ENCODE measurements at regions not wholly inside any gene's neighbourhood (a gene's known extent, or its start where the extent isn't known, plus 50 kb on each side); places are given as distances from the start of the nearest gene placed in this dataset.

DNA sequence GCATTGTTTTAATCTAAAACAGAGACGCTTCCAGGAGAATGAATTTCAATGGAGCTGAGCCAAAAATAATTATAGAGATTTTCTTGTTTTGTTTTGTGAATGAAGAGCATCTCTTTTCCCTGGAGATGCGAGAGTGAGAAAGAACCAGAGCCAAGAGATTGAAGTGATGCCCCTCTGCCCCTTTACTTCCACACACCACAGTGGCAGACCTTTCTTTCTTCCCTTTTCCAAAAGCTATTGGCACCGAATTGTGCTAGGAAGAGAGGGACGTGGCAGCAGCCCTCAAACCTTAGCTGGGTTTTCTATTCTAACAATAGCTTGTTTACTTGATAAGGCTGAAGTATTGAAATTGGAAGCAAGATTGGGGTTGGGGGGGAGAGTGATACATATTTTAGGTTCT lies 133.0 kb upstream of the TMEM161B start:
- Histone ChIP-seq H3K36me3 (ENCODE audit: low read depth) (no peaks in the 10 kb centered on the region), H3K9me3 (no peaks in the 10 kb centered on the region), H3K4me1 (ENCODE audit: low read depth) (no peaks in the 10 kb centered on the region), H3K4me3 (no peak overlapping the region)
- no peak for DNase-seq
- TF ChIP-seq, protein P1, sequence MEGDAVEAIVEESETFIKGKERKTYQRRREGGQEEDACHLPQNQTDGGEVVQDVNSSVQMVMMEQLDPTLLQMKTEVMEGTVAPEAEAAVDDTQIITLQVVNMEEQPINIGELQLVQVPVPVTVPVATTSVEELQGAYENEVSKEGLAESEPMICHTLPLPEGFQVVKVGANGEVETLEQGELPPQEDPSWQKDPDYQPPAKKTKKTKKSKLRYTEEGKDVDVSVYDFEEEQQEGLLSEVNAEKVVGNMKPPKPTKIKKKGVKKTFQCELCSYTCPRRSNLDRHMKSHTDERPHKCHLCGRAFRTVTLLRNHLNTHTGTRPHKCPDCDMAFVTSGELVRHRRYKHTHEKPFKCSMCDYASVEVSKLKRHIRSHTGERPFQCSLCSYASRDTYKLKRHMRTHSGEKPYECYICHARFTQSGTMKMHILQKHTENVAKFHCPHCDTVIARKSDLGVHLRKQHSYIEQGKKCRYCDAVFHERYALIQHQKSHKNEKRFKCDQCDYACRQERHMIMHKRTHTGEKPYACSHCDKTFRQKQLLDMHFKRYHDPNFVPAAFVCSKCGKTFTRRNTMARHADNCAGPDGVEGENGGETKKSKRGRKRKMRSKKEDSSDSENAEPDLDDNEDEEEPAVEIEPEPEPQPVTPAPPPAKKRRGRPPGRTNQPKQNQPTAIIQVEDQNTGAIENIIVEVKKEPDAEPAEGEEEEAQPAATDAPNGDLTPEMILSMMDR (IDR thresholded peaks at IDR 0.05), result no peak
- intact Hi-C loops (cut with DNase I, micrococcal nuclease), result no loop called here
- ATAC-seq, result no peak

- TF ChIP-seq, protein P1 (IDR thresholded peaks at IDR 0.05), result no peak
- no peaks in the 10 kb centered on the region for H3K4me1 ChIP-seq (ENCODE audit: low read depth)
- H3K9me3 ChIP-seq, result no peaks in the 10 kb centered on the region
- H3K4me3 ChIP-seq, result no peak overlapping the region
- DNase-seq (no peak), ATAC-seq (no peak)
- intact Hi-C loops (cut with DNase I, micrococcal nuclease), result no loop called here
- H3K36me3 ChIP-seq (ENCODE audit: low read depth), result no peaks in the 10 kb centered on the region
Measured at GRCh38 chr5:88401228-88401627, 132.6 kb upstream of the TMEM161B start.

DNA sequence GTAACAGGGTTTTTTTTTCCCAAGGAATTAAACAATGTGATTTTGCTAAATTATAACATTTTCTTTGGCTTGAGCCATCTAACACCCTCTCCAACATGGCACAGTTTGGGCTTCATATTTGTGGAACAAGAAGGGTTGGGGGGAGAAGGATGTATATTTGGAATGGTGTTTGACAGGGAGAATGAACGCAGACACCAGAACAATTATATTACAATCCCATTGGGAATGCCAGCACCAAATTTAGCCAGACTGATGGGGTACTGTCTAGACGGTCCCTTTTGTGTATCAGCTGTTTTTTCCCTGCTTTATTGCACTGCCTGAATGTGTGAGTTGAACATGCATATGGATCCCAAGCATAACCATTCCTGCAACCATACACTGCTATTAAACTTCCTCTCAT lies 130.9 kb upstream of the TMEM161B start:
- no peak for ATAC-seq
- H3K4me3 ChIP-seq, result no peak overlapping the region
- DNase-seq, result no peak
- TF ChIP-seq, protein P1 (IDR thresholded peaks at IDR 0.05), result no peak
- intact Hi-C loops (cut with DNase I, micrococcal nuclease), result no loop called here
- H3K9me3 ChIP-seq, result no peaks in the 10 kb centered on the region
- no peaks in the 10 kb centered on the region for H3K4me1 ChIP-seq (ENCODE audit: low read depth)
- no peaks in the 10 kb centered on the region for H3K36me3 ChIP-seq (ENCODE audit: low read depth)

- intact Hi-C loops (cut with DNase I, micrococcal nuclease), result no loop called here
- H3K4me3 ChIP-seq, result no peak overlapping the region
- TF ChIP-seq, protein P1 (IDR thresholded peaks at IDR 0.05), result no peak
- no peak for DNase-seq
- H3K4me1 ChIP-seq (ENCODE audit: low read depth), result no peaks in the 10 kb centered on the region
- ATAC-seq, result no peak
- H3K36me3 ChIP-seq (ENCODE audit: low read depth), result no peaks in the 10 kb centered on the region
- no peaks in the 10 kb centered on the region for H3K9me3 ChIP-seq
Measured at GRCh38 chr5:88398316-88398715, 129.7 kb upstream of the TMEM161B start.

DNA sequence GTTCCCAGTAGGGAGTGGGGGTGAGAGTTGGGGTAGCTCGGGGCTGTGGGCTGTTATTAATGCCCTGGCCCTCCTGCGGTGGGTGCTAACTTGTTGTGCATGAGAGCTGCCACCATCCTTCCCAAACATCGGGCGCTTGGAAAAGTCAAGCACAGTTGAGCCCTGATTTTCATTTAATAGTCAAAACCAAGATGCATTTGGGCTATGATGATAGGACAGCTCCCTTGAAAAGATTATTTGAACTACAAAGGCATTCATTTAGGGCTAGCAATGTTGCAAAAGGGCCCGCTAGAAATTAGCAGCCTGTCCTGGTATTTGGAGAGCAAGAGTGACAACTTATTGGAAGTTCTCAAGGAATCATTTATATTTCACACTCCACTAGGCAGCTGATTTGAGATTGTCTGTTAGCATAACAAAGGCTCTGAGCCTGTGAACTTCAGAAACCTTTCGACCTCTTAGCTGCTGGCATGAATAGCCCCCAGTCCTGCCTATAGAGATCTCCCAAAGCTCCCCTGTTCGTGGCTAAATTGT lies 128.2 kb upstream of the TMEM161B start:
- DNase-seq (no peak), ATAC-seq (no peak)
- H3K9me3 ChIP-seq, result no peaks in the 10 kb centered on the region
- H3K4me3 ChIP-seq, result no peak overlapping the region
- TF ChIP-seq, protein P1 (IDR thresholded peaks at IDR 0.05), result no peak
- no peaks in the 10 kb centered on the region for H3K36me3 ChIP-seq (ENCODE audit: low read depth)
- H3K4me1 ChIP-seq (ENCODE audit: low read depth), result no peaks in the 10 kb centered on the region
- intact Hi-C loops (cut with DNase I, micrococcal nuclease), result no loop called here

GRCh38 chr5:88396000-88396535 lies 127.4 kb upstream of the TMEM161B start:
- Histone ChIP-seq H3K4me1 (ENCODE audit: low read depth) (no peaks in the 10 kb centered on the region), H3K4me3 (no peak overlapping the region), H3K36me3 (ENCODE audit: low read depth) (no peaks in the 10 kb centered on the region), H3K9me3 (no peaks in the 10 kb centered on the region)
- ATAC-seq (no peak), DNase-seq (no peak)
- TF ChIP-seq, protein P1 (IDR thresholded peaks at IDR 0.05), result no peak
- intact Hi-C loops (cut with DNase I, micrococcal nuclease), result no loop called here
